Fibroblast of peridontal ligament (primary cell): ENCODE measurements at regions not wholly inside any gene's neighbourhood (a gene's known extent, or its start where the extent isn't known, plus 50 kb on each side); places are given as distances from the start of the nearest gene placed in this dataset.
"Not testable (repeated sequence)": the region's sequence is repeated elsewhere in the genome, so short reads cannot be mapped to it uniquely, and the experiment has no call there.

Experiments used
- DNase-seq: peaks from one replicate; pipeline ENCODE4 v3.0.0-alpha.2; 2010; ENCODE audit errors: extremely low read depth

DNA sequence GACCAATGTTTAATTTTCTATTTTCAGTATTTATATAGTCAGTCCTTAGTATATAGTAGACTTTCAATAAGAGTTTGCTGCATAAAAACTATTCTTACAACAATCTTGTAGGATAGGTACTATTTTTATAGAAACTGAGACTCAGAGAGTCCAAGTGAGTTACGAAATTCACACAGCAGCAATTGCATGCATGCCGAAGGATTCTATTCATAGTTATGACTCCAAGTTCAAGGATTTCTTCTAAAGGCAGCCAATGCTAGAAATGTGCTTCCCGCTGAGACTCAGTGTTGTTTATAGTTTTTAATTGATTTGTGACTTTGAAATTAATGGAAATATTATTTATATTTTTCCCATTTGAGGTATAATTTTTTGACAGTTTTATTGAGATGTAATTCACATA lies 62.7 kb upstream of the CSNK1A1L start:
- no peak for DNase-seq

- DNase-seq, result no peak
These were observed 59.2 kb upstream of the CSNK1A1L start for GRCh38 chr13:37164635-37165034.

GRCh38 chr13:37163641-37164265 lies 58.3 kb upstream of the CSNK1A1L start:
- DNase-seq, result peak; percentile 69

- peak; percentile 63 for DNase-seq
These were observed 53.0 kb upstream of the CSNK1A1L start for GRCh38 chr13:37158481-37158880.

- not testable (repeated sequence) for DNase-seq
These were observed 50.2 kb upstream of the CSNK1A1L start for GRCh38 chr13:37155613-37156097.
